ENCODE measurements at regions not wholly inside any gene's neighbourhood (a gene's known extent, or its start where the extent isn't known, plus 50 kb on each side); places are given as distances from the start of the nearest gene placed in this dataset.

DNA sequence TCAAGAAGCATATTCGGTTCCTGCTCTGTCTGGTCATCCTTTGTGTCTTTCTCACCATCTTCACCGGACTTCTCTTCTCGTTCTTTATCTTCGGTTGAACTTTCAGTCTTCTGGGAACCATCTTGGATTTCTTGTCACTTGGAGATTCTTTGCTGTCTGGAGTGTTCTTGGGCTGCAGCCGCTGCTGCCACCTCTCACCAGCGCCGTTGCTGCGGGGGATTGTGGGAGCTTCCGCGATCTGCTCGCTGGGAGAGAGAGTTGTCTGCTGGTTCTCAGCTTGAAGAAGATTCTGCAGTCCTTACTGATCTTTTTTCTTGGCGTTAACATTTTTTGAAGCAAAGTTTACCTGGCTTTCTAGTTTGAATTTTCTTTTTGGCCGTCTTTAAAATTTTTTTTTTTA is 1165.2 kb upstream of the PRMT6 start:
- in situ Hi-C loops (cut with MboI; ENCODE audit: low sequenced_read_pairs in 4 of 4) (no loop called here), intact Hi-C loops (cut with DNase I; ENCODE audit: low total_unique reads) (no loop called here)

GRCh38 chr1:105894006-105894405 is 1162.5 kb upstream of the PRMT6 start:
- H3K27ac ChIP-seq: no peak overlapping the region
- no peak for TF ChIP-seq POLR2A (IDR thresholded peaks at IDR 0.05)
- TF ChIP-seq, protein P1, sequence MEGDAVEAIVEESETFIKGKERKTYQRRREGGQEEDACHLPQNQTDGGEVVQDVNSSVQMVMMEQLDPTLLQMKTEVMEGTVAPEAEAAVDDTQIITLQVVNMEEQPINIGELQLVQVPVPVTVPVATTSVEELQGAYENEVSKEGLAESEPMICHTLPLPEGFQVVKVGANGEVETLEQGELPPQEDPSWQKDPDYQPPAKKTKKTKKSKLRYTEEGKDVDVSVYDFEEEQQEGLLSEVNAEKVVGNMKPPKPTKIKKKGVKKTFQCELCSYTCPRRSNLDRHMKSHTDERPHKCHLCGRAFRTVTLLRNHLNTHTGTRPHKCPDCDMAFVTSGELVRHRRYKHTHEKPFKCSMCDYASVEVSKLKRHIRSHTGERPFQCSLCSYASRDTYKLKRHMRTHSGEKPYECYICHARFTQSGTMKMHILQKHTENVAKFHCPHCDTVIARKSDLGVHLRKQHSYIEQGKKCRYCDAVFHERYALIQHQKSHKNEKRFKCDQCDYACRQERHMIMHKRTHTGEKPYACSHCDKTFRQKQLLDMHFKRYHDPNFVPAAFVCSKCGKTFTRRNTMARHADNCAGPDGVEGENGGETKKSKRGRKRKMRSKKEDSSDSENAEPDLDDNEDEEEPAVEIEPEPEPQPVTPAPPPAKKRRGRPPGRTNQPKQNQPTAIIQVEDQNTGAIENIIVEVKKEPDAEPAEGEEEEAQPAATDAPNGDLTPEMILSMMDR (IDR thresholded peaks at IDR 0.05 in 4 of 5, conservative IDR thresholded peaks at IDR 0.05 in 1 of 5): no peak
- H3K9me3 ChIP-seq: no peaks in the 10 kb centered on the region
- H3K4me1 ChIP-seq: no peaks in the 10 kb centered on the region
- no peaks in the 10 kb centered on the region for H3K27me3 ChIP-seq
- no peak overlapping the region for H3K4me3 ChIP-seq
- H3K36me3 ChIP-seq: no peaks in the 10 kb centered on the region
- intact Hi-C loops (cut with DNase I; ENCODE audit: low total_unique reads): no loop called here
- in situ Hi-C loops (cut with MboI; ENCODE audit: low sequenced_read_pairs in 4 of 4): no loop called here
- DNase-seq (no peak), ATAC-seq (no peak)

More for the DNA sequence above, 1165.2 kb upstream of the PRMT6 start:
- TF ChIP-seq POLR2A (IDR thresholded peaks at IDR 0.05): no peak
- TF ChIP-seq, protein P1 (IDR thresholded peaks at IDR 0.05 in 4 of 5, conservative IDR thresholded peaks at IDR 0.05 in 1 of 5): no peak
- no peaks in the 10 kb centered on the region for H3K4me1 ChIP-seq
- no peak for DNase-seq
- no peak overlapping the region for H3K27ac ChIP-seq
- no peaks in the 10 kb centered on the region for H3K36me3 ChIP-seq
- no peaks in the 10 kb centered on the region for H3K9me3 ChIP-seq
- ATAC-seq: no peak
- H3K4me3 ChIP-seq: no peak overlapping the region
- H3K27me3 ChIP-seq: no peaks in the 10 kb centered on the region

GRCh38 chr1:105909811-105910210 is 1146.7 kb upstream of the PRMT6 start:
- no peak overlapping the region for H3K27ac ChIP-seq
- intact Hi-C loops (cut with DNase I; ENCODE audit: low total_unique reads) (no loop called here), in situ Hi-C loops (cut with MboI; ENCODE audit: low sequenced_read_pairs in 4 of 4) (no loop called here)
- no peaks in the 10 kb centered on the region for H3K36me3 ChIP-seq
- DNase-seq: no peak
- H3K4me3 ChIP-seq: no peak overlapping the region
- H3K9me3 ChIP-seq: no peaks in the 10 kb centered on the region
- TF ChIP-seq POLR2A (IDR thresholded peaks at IDR 0.05): no peak
- TF ChIP-seq, protein P1 (IDR thresholded peaks at IDR 0.05 in 4 of 5, conservative IDR thresholded peaks at IDR 0.05 in 1 of 5): no peak
- no peaks in the 10 kb centered on the region for H3K27me3 ChIP-seq
- H3K4me1 ChIP-seq: no peaks in the 10 kb centered on the region
- ATAC-seq: no peak

GRCh38 chr1:105914403-105914802 is 1142.1 kb upstream of the PRMT6 start:
- intact Hi-C loops (cut with DNase I; ENCODE audit: low total_unique reads) (no loop called here), in situ Hi-C loops (cut with MboI; ENCODE audit: low sequenced_read_pairs in 4 of 4) (no loop called here)
- Histone ChIP-seq H3K9me3 (no peaks in the 10 kb centered on the region), H3K4me3 (no peak overlapping the region), H3K27me3 (no peaks in the 10 kb centered on the region), H3K4me1 (no peaks in the 10 kb centered on the region), H3K36me3 (no peaks in the 10 kb centered on the region), H3K27ac (no peak overlapping the region)
- TF ChIP-seq, protein P1 (IDR thresholded peaks at IDR 0.05 in 4 of 5, conservative IDR thresholded peaks at IDR 0.05 in 1 of 5): no peak
- TF ChIP-seq POLR2A (IDR thresholded peaks at IDR 0.05): no peak
- DNase-seq: no peak
- no peak for ATAC-seq

DNA sequence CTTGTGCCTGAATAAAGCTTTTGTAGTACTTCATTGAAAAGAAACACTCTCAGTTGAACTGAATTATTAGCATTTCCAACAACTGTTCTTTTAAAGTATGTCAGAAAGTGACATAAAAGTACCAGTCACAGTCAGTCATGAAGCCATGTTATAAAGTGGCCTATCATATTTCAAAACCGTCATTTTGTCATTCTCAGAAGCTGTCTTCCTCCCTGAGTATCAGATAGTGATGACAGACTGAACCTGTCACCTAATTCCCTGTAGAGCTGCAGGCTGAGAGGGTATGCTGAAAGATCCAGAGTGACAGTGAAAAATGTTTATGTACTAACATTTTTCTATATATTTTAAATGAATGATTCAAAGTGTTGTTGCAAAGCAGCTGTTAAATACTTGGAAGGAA is 1121.7 kb upstream of the PRMT6 start:
- ATAC-seq (no peak), DNase-seq (no peak)
- H3K9me3 ChIP-seq: no peaks in the 10 kb centered on the region
- in situ Hi-C loops (cut with MboI; ENCODE audit: low sequenced_read_pairs in 4 of 4): no loop called here
- intact Hi-C loops (cut with DNase I; ENCODE audit: low total_unique reads): no loop called here
- no peak overlapping the region for H3K4me3 ChIP-seq
- no peaks in the 10 kb centered on the region for H3K36me3 ChIP-seq
- no peaks in the 10 kb centered on the region for H3K27me3 ChIP-seq
- H3K4me1 ChIP-seq: no peaks in the 10 kb centered on the region
- H3K27ac ChIP-seq: no peak overlapping the region
- TF ChIP-seq POLR2A (IDR thresholded peaks at IDR 0.05): no peak
- TF ChIP-seq, protein P1 (IDR thresholded peaks at IDR 0.05 in 4 of 5, conservative IDR thresholded peaks at IDR 0.05 in 1 of 5): no peak
